ENCODE measurements at regions not wholly inside any gene's neighbourhood (a gene's known extent, or its start where the extent isn't known, plus 50 kb on each side); places are given as distances from the start of the nearest gene placed in this dataset.
"Not testable (repeated sequence)": the region's sequence is repeated elsewhere in the genome, so short reads cannot be mapped to it uniquely, and the experiment has no call there.

DNA sequence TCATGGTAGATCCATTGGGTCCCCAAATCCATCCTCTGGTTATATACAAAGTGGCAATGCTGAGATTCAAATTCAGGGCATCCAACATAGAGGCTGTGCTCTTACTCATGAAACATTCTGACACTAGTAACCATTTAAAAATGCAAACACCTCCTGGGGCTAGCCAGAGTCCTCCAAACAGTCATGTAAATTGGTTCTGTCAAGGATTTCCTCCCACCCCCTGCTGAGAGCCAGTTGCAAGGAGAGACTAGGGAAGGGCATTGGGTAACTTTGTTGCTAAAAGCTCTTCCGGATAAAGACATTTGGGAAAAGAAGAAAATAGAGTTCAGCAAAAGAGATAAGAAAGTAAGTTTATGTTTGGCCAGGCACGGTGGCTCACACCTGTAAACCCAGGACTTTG is 58.3 kb downstream of the ART5 start:
- not testable (repeated sequence) for H3K4me3 ChIP-seq (ENCODE audit: low read length in 2 of 2); H3K14ac ChIP-seq (ENCODE audit: low read length); DNase-seq (ENCODE audit: low spot score); H3K4me1 ChIP-seq (ENCODE audit: control insufficient read depth in 2 of 2, insufficient read depth in 1 of 2, low read depth in 1 of 2, low read length in 2 of 2); H3K9ac ChIP-seq (ENCODE audit: low read depth, low read length, poor library complexity); H3K4ac ChIP-seq (ENCODE audit: low read length); H3K9me3 ChIP-seq (replicated peaks in 1 of 2; ENCODE audit: control insufficient read depth in 2 of 2, insufficient read depth in 1 of 2, low read depth in 1 of 2, low read length in 2 of 2); H3K79me1 ChIP-seq (ENCODE audit: low read depth, low read length); H4K8ac ChIP-seq (ENCODE audit: low read depth, low read length); H2AK5ac ChIP-seq (ENCODE audit: low read depth, low read length); H3K27ac ChIP-seq (replicated peaks; ENCODE audit: low read length); H3K23ac ChIP-seq (ENCODE audit: low read depth, low read length, poor library complexity); H2BK12ac ChIP-seq (ENCODE audit: low read length); H2AFZ ChIP-seq (ENCODE audit: low read length); H4K91ac ChIP-seq (ENCODE audit: low read depth, low read length, poor library complexity); H3K18ac ChIP-seq (ENCODE audit: low read length); H2BK15ac ChIP-seq (ENCODE audit: low read length); H2BK5ac ChIP-seq (ENCODE audit: low read length); H3K4me2 ChIP-seq (ENCODE audit: insufficient read depth, low read length, poor library complexity, severe bottlenecking); H3K36me3 ChIP-seq (replicated peaks in 1 of 2; ENCODE audit: control insufficient read depth in 2 of 2, insufficient read depth in 2 of 2, low read length in 2 of 2); H2BK120ac ChIP-seq (ENCODE audit: low read depth, low read length)
- WGBS, 2 donors (ENCODE audit: extremely low coverage in 2 of 2, insufficient read length in 2 of 2, insufficient replicate concordance in 1 of 2), result no CpG with 5 or more reads among the region's 2 CpGs
- H3K27me3 ChIP-seq (ENCODE audit: control insufficient read depth in 3 of 3, insufficient read depth in 3 of 3, low read depth in 1 of 3, low read length in 3 of 3), result peaks cover 0 to 23% (median 7%) of the 10 kb centered on the region in 3 experiments

DNA sequence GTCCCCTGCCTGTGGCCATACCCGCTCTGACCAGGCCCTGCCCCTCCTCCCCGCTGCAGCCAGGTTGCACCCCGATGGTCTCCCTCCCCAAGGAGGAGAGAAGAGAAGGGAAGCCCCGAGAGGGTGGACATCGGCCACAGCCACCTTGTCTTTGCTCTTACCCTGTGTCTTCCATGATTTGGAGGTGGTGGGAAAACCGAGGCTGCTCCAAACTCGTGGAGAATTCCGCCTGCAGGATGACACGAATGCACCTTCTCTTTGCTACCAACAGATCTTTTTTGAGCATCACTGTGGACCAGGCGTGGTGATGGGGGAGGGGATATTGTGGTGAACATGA is 60.4 kb downstream of the ART5 start:
- H3K4ac ChIP-seq (ENCODE audit: low read length); H3K4me2 ChIP-seq (ENCODE audit: insufficient read depth, low read length, poor library complexity, severe bottlenecking); H3K4me3 ChIP-seq (ENCODE audit: low read length in 2 of 2); H2AK5ac ChIP-seq (ENCODE audit: low read depth, low read length); H4K91ac ChIP-seq (ENCODE audit: low read depth, low read length, poor library complexity); H2BK12ac ChIP-seq (ENCODE audit: low read length); H3K36me3 ChIP-seq (replicated peaks in 1 of 2; ENCODE audit: control insufficient read depth in 2 of 2, insufficient read depth in 2 of 2, low read length in 2 of 2); H3K27ac ChIP-seq (replicated peaks; ENCODE audit: low read length); H3K4me1 ChIP-seq (ENCODE audit: control insufficient read depth in 2 of 2, insufficient read depth in 1 of 2, low read depth in 1 of 2, low read length in 2 of 2); H2BK120ac ChIP-seq (ENCODE audit: low read depth, low read length); H4K8ac ChIP-seq (ENCODE audit: low read depth, low read length); H3K9me3 ChIP-seq (replicated peaks in 1 of 2; ENCODE audit: control insufficient read depth in 2 of 2, insufficient read depth in 1 of 2, low read depth in 1 of 2, low read length in 2 of 2); H3K14ac ChIP-seq (ENCODE audit: low read length); H3K9ac ChIP-seq (ENCODE audit: low read depth, low read length, poor library complexity); H3K23ac ChIP-seq (ENCODE audit: low read depth, low read length, poor library complexity); H2BK15ac ChIP-seq (ENCODE audit: low read length); H2BK5ac ChIP-seq (ENCODE audit: low read length); DNase-seq (ENCODE audit: low spot score); H3K79me1 ChIP-seq (ENCODE audit: low read depth, low read length); H3K18ac ChIP-seq (ENCODE audit: low read length); H2AFZ ChIP-seq (ENCODE audit: low read length): not testable (repeated sequence)
- peaks cover 0 to 24% (median 7%) of the 10 kb centered on the region in 3 experiments for H3K27me3 ChIP-seq (ENCODE audit: control insufficient read depth in 3 of 3, insufficient read depth in 3 of 3, low read depth in 1 of 3, low read length in 3 of 3)
- no CpG with 5 or more reads among the region's 10 CpGs for WGBS, 2 donors (ENCODE audit: extremely low coverage in 2 of 2, insufficient read length in 2 of 2, insufficient replicate concordance in 1 of 2)

DNA sequence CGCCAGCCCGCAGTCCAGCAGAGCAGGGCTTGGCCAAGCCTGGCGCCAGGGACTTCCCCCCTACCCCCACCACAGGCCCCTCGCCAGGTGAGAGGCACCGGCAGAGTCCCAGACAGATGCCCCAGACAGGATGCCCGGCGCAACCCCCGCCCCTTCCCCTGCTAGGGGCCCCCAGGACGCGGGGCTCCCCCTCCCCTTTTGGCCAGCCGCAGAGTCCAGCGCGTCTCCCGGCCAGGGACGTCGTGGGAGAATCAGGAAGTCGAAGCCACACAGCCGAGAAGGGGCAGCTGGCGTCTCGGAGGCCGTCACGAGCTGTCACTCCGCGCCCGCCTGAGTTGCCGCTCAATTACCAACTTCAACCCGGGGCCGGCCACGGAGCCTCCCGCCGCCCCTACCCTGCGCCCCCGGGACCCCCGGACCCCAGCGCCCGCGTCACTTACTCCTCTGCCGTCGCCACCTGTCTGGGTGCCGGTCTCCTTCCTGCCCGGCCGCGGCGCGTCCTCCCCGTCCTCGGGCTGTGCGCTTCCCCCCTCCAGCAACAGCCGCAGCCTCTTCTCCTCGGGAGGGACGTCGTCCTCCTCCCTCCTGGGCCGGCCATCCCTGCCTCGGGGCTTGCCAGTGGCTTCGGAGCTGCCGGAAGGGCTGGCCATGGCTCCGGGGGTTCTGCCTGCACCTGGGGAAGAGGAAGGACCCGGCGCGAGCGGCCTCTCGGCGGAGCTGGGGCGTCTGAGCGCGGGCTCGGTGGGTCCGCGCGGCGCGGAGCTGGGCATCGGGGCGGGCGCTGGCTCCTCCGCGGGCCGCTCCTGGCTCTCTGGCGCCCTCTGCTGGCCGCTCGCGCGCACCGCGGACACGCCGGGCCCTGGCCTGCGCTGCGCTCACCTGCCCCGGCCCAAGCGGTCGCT is 61.1 kb downstream of the ART5 start:
- H3K4me1 ChIP-seq (ENCODE audit: control insufficient read depth in 2 of 2, insufficient read depth in 1 of 2, low read depth in 1 of 2, low read length in 2 of 2); H3K4ac ChIP-seq (ENCODE audit: low read length); H3K9ac ChIP-seq (ENCODE audit: low read depth, low read length, poor library complexity); H3K9me3 ChIP-seq (replicated peaks in 1 of 2; ENCODE audit: control insufficient read depth in 2 of 2, insufficient read depth in 1 of 2, low read depth in 1 of 2, low read length in 2 of 2); H2BK12ac ChIP-seq (ENCODE audit: low read length); H2BK5ac ChIP-seq (ENCODE audit: low read length); H2BK15ac ChIP-seq (ENCODE audit: low read length); H3K79me1 ChIP-seq (ENCODE audit: low read depth, low read length); H4K8ac ChIP-seq (ENCODE audit: low read depth, low read length); H3K23ac ChIP-seq (ENCODE audit: low read depth, low read length, poor library complexity); H4K91ac ChIP-seq (ENCODE audit: low read depth, low read length, poor library complexity); H3K27ac ChIP-seq (replicated peaks; ENCODE audit: low read length); H3K18ac ChIP-seq (ENCODE audit: low read length); H2AK5ac ChIP-seq (ENCODE audit: low read depth, low read length); H3K36me3 ChIP-seq (replicated peaks in 1 of 2; ENCODE audit: control insufficient read depth in 2 of 2, insufficient read depth in 2 of 2, low read length in 2 of 2); H2BK120ac ChIP-seq (ENCODE audit: low read depth, low read length); H3K14ac ChIP-seq (ENCODE audit: low read length): not testable (repeated sequence)
- Histone ChIP-seq H2AFZ (ENCODE audit: low read length) (peak overlapping the region; percentile 89), H3K4me2 (ENCODE audit: insufficient read depth, low read length, poor library complexity, severe bottlenecking) (peak overlapping the region; percentile 45), H3K4me3 (ENCODE audit: low read length in 2 of 2) (peak overlapping the region; percentile 20 to 73), H3K27me3 (ENCODE audit: control insufficient read depth in 3 of 3, insufficient read depth in 3 of 3, low read depth in 1 of 3, low read length in 3 of 3) (peaks cover 0 to 24% (median 7%) of the 10 kb centered on the region in 3 experiments)
- peak; percentile 44 for DNase-seq (ENCODE audit: low spot score)
- no CpG with 5 or more reads among the region's 92 CpGs for WGBS, 2 donors (ENCODE audit: extremely low coverage in 2 of 2, insufficient read length in 2 of 2, insufficient replicate concordance in 1 of 2)

DNA sequence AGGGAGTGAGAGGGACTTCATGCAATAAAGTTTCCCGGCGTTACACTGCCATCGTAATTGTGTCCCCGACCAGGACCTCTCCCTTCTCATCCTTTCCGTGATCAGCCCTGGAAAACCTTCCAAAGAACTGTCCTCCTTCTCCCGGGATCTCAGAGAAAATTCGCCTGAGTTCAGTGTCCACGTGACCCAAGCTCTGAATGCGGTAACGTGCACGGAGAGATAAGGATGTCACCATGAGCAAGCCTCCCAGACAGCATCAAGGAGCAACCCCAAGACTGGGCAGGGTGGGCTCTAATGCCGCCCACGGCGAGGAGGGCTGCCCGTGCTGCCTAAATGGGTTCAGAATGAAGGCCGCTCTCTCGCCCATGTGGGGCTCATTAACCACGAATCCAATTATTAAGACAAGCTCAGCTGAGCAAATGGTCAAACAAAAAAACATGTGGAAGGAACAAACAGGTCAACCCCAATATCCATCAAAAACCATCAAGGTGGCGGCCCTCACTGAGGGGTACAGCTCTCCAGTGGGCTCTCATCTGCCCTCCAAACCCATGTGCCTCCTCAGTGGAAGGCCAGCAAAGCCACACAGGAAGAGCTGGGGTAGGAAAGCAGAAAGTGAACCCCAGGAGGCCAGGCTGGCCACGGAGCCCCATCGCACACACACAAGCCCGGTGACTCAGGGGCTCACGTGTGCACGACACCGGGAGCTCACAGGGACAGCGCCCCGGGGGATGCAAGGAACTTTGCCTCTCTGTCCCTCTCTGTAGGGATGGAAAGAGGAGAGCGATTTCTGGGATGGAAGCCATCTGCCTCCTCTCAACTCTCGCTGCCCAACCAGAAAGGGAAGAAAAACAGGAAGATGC is 62.0 kb downstream of the ART5 start:
- H3K4me2 ChIP-seq (ENCODE audit: insufficient read depth, low read length, poor library complexity, severe bottlenecking); H3K14ac ChIP-seq (ENCODE audit: low read length); H2BK15ac ChIP-seq (ENCODE audit: low read length); H2BK12ac ChIP-seq (ENCODE audit: low read length); H4K91ac ChIP-seq (ENCODE audit: low read depth, low read length, poor library complexity); H3K79me1 ChIP-seq (ENCODE audit: low read depth, low read length); H2AFZ ChIP-seq (ENCODE audit: low read length); H3K4ac ChIP-seq (ENCODE audit: low read length); H4K8ac ChIP-seq (ENCODE audit: low read depth, low read length); H3K27ac ChIP-seq (replicated peaks; ENCODE audit: low read length); H3K23ac ChIP-seq (ENCODE audit: low read depth, low read length, poor library complexity); H3K4me1 ChIP-seq (ENCODE audit: control insufficient read depth in 2 of 2, insufficient read depth in 1 of 2, low read depth in 1 of 2, low read length in 2 of 2); H3K18ac ChIP-seq (ENCODE audit: low read length); H3K9me3 ChIP-seq (replicated peaks in 1 of 2; ENCODE audit: control insufficient read depth in 2 of 2, insufficient read depth in 1 of 2, low read depth in 1 of 2, low read length in 2 of 2); H3K9ac ChIP-seq (ENCODE audit: low read depth, low read length, poor library complexity); H2AK5ac ChIP-seq (ENCODE audit: low read depth, low read length); H2BK120ac ChIP-seq (ENCODE audit: low read depth, low read length); H2BK5ac ChIP-seq (ENCODE audit: low read length); H3K36me3 ChIP-seq (replicated peaks in 1 of 2; ENCODE audit: control insufficient read depth in 2 of 2, insufficient read depth in 2 of 2, low read length in 2 of 2); DNase-seq (ENCODE audit: low spot score): not testable (repeated sequence)
- WGBS, 2 donors (ENCODE audit: extremely low coverage in 2 of 2, insufficient read length in 2 of 2, insufficient replicate concordance in 1 of 2), result no CpG with 5 or more reads among the region's 29 CpGs
- H3K27me3 ChIP-seq (ENCODE audit: control insufficient read depth in 3 of 3, insufficient read depth in 3 of 3, low read depth in 1 of 3, low read length in 3 of 3), result peaks cover 0 to 24% (median 7%) of the 10 kb centered on the region in 3 experiments
- peak overlapping the region in 1 of 2 donors; percentile 50 for H3K4me3 ChIP-seq (ENCODE audit: low read length in 2 of 2)

Measured in neuronal stem cell (in vitro differentiated cells).